ENCODE measurements at regions not wholly inside any gene's neighbourhood (a gene's known extent, or its start where the extent isn't known, plus 50 kb on each side); places are given as distances from the start of the nearest gene placed in this dataset.

DNA sequence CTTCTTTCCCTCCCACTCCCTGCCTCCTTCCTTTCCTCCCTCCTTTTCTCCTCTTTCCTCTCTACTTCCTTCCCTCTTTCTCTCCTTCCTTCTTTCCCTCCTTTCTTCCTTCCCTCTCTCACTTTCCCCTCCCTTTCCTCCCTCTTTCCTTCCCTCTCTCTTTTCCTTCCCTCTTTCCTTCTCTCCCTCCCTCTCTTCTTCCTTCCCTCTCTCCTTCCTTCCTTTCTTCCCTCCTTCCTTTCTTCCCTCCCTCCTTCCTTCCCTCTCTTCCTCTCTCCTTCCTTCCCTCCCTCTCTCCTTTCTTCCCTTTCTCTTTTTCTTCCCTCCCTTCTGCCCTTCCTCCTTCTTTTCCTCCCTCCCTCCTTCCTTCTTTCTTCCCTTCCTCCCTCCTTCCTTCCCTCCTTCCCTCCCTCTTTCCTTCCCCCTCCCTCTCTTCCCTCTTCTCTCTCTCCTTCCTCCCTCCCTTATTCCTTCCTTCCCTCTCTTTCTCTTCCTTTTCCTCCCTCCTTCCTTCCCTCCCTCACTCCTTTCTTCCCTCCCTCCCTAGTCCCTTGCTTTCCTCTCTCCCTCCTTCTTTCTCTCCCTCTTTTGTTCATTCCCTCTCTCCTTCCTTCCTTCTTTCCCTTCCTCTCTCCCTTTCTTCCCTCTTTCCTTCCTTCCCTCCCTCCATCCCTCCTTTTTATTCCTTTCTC, 443.9 kb downstream of the ZNF536 start:
- TF ChIP-seq, protein P1, sequence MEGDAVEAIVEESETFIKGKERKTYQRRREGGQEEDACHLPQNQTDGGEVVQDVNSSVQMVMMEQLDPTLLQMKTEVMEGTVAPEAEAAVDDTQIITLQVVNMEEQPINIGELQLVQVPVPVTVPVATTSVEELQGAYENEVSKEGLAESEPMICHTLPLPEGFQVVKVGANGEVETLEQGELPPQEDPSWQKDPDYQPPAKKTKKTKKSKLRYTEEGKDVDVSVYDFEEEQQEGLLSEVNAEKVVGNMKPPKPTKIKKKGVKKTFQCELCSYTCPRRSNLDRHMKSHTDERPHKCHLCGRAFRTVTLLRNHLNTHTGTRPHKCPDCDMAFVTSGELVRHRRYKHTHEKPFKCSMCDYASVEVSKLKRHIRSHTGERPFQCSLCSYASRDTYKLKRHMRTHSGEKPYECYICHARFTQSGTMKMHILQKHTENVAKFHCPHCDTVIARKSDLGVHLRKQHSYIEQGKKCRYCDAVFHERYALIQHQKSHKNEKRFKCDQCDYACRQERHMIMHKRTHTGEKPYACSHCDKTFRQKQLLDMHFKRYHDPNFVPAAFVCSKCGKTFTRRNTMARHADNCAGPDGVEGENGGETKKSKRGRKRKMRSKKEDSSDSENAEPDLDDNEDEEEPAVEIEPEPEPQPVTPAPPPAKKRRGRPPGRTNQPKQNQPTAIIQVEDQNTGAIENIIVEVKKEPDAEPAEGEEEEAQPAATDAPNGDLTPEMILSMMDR (IDR thresholded peaks at IDR 0.05), result no peak
- TF ChIP-seq SIN3A (IDR thresholded peaks at IDR 0.05; ENCODE audit: borderline replicate concordance, insufficient read depth, low read depth, low read length) (no peak), POLR2AphosphoS5 (IDR thresholded peaks at IDR 0.05; ENCODE audit: low read depth, low read length) (no peak), TCF7L2 (IDR thresholded peaks at IDR 0.05; ENCODE audit: low read depth, low read length) (no peak)

Data from Panc1 (cell line).